MM.1S (cell line): ENCODE measurements at regions not wholly inside any gene's neighbourhood (a gene's known extent, or its start where the extent isn't known, plus 50 kb on each side); places are given as distances from the start of the nearest gene placed in this dataset.

Experiments
- DNase-seq: peaks from one replicate; pipeline ENCODE4 v3.0.0-alpha.2; 2015
- H2AFZ ChIP-seq: fragments of 300-600 bp; sonication (generic); 2 replicates; pipeline ENCODE4 v1.6.0; 2016; ENCODE audit warnings: antibody characterized with exemption, low read length
- H3F3A ChIP-seq: fragments of 300-600 bp; sonication (generic); 2 replicates; pipeline ENCODE4 v1.6.1; 2016; ENCODE audit warnings: mild to moderate bottlenecking, antibody characterized with exemption, low read length, moderate library complexity, mixed read lengths; ENCODE audit not compliant: insufficient read depth
- H3K27ac ChIP-seq: fragments of 300-600 bp; sonication (generic); 2 replicates; pipeline ENCODE4 v1.5.1; 2016; ENCODE audit warnings: mild to moderate bottlenecking, low read length
- H3K27me3 ChIP-seq: fragments of 300-600 bp; sonication (generic); replicated peaks from 2 replicates; pipeline ENCODE4 v1.6.0; 2016; ENCODE audit warnings: low read length; ENCODE audit not compliant: insufficient read depth
- H3K36me3 ChIP-seq: fragments of 300-600 bp; sonication (generic); replicated peaks from 2 replicates; pipeline ENCODE4 v1.6.1; 2016; ENCODE audit warnings: mild to moderate bottlenecking, low read length, mixed read lengths; ENCODE audit not compliant: insufficient read depth
- H3K4me1 ChIP-seq: fragments of 300-600 bp; sonication (generic); 2 replicates; pipeline ENCODE4 v1.6.1; 2016; ENCODE audit warnings: low read length, mixed read lengths
- H3K4me2 ChIP-seq: fragments of 300-600 bp; sonication (generic); 2 replicates; pipeline ENCODE4 v1.6.0; 2016; ENCODE audit warnings: low read depth, low read length
- H3K4me3 ChIP-seq: fragments of 300-600 bp; sonication (generic); 2 replicates; pipeline ENCODE4 v1.5.1; 2016; ENCODE audit warnings: low read length, mixed read lengths
- H3K79me2 ChIP-seq: fragments of 300-600 bp; sonication (generic); 2 replicates; pipeline ENCODE4 v1.6.1; 2016; ENCODE audit warnings: mixed run types, low read length, mixed read lengths
- H3K9ac ChIP-seq: fragments of 300-600 bp; sonication (generic); 2 replicates; pipeline ENCODE4 v1.6.1; 2016; ENCODE audit warnings: low read length, mixed read lengths
- H3K9me2 ChIP-seq: fragments of 300-600 bp; sonication (generic); replicated peaks from 2 replicates; pipeline ENCODE4 v1.6.1; 2016; ENCODE audit warnings: mild to moderate bottlenecking, low read length, mixed read lengths; ENCODE audit not compliant: insufficient read depth
- H3K9me3 ChIP-seq: fragments of 300-600 bp; sonication (generic); replicated peaks from 2 replicates; pipeline ENCODE4 v1.6.1; 2016; ENCODE audit warnings: mild to moderate bottlenecking, low read length, mixed read lengths; ENCODE audit not compliant: insufficient read depth
- H4K20me1 ChIP-seq: fragments of 300-600 bp; sonication (generic); 2 replicates; pipeline ENCODE4 v1.6.1; 2016; ENCODE audit warnings: mild to moderate bottlenecking, low read length, moderate library complexity, mixed read lengths; ENCODE audit not compliant: insufficient read depth
- EZH2 ChIP-seq: fragments of 300-600 bp; sonication (generic); optimal IDR thresholded peaks from 2 replicates; pipeline ENCODE3; 2017; ENCODE audit warnings: low read depth, mild to moderate bottlenecking, antibody characterized with exemption, low read length, mixed read lengths
- EZH2phosphoT487 ChIP-seq: fragments of 300-600 bp; sonication (generic); IDR thresholded peaks from 2 replicates; pipeline ENCODE4 v1.6.1; 2018; ENCODE audit warnings: antibody characterized with exemption, low read length
- TF ChIP-seq, protein P1 (sequence below): fragments of 300-600 bp; sonication (generic); IDR thresholded peaks from 2 replicates; pipeline ENCODE4 v1.5.1; 2016; ENCODE audit warnings: antibody characterized with exemption, low read length, mixed read lengths

- Histone ChIP-seq H3K27me3 (peaks cover 20% of the 10 kb centered on the region), H3K9me3 (no peaks in the 10 kb centered on the region), H3K9me2 (no peaks in the 10 kb centered on the region)
These were observed 49.9 kb upstream of the WNT7B start for GRCh38 chr22:46026899-46027210.

DNA sequence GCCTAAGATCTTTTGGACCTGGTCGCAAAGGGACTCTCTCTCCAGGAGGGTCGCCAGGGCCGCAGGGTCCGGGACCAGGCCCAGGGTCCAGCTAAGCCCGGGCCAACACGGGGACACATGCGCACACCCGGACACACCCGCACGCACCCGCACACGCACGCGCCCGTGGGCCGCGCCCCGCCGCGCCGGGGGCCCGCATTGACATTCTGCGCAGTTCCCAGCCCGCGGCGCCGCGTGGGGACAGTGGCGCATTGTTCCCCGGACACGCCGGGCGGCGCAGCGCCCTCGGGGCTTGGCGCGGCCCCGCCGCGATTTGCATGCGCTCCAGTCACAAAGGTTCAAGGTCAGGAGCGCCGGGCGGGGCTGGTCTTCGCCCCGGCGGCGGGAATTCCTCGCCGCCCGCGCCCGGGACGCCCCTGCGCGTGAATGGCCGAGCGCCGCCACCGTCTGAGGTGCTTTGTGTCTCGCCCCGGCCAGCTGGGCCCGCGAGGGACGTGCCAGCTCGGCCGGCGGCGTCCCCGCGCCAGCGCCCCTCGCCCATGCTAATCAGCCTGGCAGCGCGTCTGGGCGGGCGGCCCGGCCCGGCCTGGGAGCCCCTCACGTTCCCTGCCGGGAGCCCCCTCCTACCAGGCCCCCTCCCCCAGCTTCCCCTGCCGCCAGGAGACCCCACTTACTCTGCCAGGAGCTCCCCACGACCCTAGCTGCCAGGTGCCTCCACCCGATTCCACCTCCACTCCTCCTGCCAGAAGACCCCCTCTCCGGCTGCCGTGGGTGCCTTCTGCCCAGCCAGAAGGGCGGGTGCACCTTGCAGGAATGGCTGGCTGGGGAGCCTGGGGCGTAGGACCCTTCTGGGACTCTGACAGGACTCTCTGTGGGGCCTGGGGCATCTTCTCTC lies 50.5 kb upstream of the WNT7B start:
- Histone ChIP-seq H3F3A (no peaks in the 10 kb centered on the region), H3K9me2 (no peaks in the 10 kb centered on the region), H3K9me3 (no peaks in the 10 kb centered on the region), H3K27me3 (peaks cover 20% of the 10 kb centered on the region), H4K20me1 (no peaks in the 10 kb centered on the region), H3K4me3 (peak overlapping the region; percentile 53), H3K27ac (no peak overlapping the region), H3K4me2 (peak overlapping the region; percentile 74), H2AFZ (peak overlapping the region; percentile 56), H3K79me2 (no peaks in the 10 kb centered on the region), H3K36me3 (no peaks in the 10 kb centered on the region), H3K4me1 (no peaks in the 10 kb centered on the region), H3K9ac (peak overlapping the region; percentile 23; the same call in 1 of the 2 replicates)
- peak; percentile 27 for DNase-seq
- TF ChIP-seq EZH2phosphoT487 (no peak), EZH2 (no peak)
- TF ChIP-seq, protein P1, sequence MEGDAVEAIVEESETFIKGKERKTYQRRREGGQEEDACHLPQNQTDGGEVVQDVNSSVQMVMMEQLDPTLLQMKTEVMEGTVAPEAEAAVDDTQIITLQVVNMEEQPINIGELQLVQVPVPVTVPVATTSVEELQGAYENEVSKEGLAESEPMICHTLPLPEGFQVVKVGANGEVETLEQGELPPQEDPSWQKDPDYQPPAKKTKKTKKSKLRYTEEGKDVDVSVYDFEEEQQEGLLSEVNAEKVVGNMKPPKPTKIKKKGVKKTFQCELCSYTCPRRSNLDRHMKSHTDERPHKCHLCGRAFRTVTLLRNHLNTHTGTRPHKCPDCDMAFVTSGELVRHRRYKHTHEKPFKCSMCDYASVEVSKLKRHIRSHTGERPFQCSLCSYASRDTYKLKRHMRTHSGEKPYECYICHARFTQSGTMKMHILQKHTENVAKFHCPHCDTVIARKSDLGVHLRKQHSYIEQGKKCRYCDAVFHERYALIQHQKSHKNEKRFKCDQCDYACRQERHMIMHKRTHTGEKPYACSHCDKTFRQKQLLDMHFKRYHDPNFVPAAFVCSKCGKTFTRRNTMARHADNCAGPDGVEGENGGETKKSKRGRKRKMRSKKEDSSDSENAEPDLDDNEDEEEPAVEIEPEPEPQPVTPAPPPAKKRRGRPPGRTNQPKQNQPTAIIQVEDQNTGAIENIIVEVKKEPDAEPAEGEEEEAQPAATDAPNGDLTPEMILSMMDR = no peak

More at GRCh38 chr22:46026899-46027210, 49.9 kb upstream of the WNT7B start:
- TF ChIP-seq EZH2phosphoT487 = no peak
- TF ChIP-seq, protein P1 = no peak
- H3K9ac ChIP-seq = peak overlapping the region; percentile 23; the same call in 1 of the 2 replicates
- H3K4me1 ChIP-seq = no peaks in the 10 kb centered on the region
- no peak for DNase-seq
- no peaks in the 10 kb centered on the region for H3F3A ChIP-seq
- peak overlapping the region; percentile 53 for H3K4me3 ChIP-seq
- H3K36me3 ChIP-seq = no peaks in the 10 kb centered on the region
- H3K79me2 ChIP-seq = no peaks in the 10 kb centered on the region
- H3K4me2 ChIP-seq = peak overlapping the region; percentile 74
- no peaks in the 10 kb centered on the region for H4K20me1 ChIP-seq
- peak overlapping the region; percentile 56 for H2AFZ ChIP-seq
- H3K27ac ChIP-seq = no peak overlapping the region

- H3K9me3 ChIP-seq = no peaks in the 10 kb centered on the region
- H4K20me1 ChIP-seq = no peaks in the 10 kb centered on the region
- DNase-seq = no peak
- TF ChIP-seq, protein P1 = no peak
- H3F3A ChIP-seq = no peaks in the 10 kb centered on the region
- no peak overlapping the region for H3K4me3 ChIP-seq
- H3K27ac ChIP-seq = no peak overlapping the region
- no peak overlapping the region for H3K9ac ChIP-seq
- H3K79me2 ChIP-seq = no peaks in the 10 kb centered on the region
- no peak overlapping the region for H3K4me2 ChIP-seq
- no peaks in the 10 kb centered on the region for H3K36me3 ChIP-seq
- H3K9me2 ChIP-seq = no peaks in the 10 kb centered on the region
- no peaks in the 10 kb centered on the region for H3K4me1 ChIP-seq
- no peak overlapping the region for H2AFZ ChIP-seq
- peaks cover 20% of the 10 kb centered on the region for H3K27me3 ChIP-seq
These were observed 51.4 kb upstream of the WNT7B start for GRCh38 chr22:46028106-46028991.
